ENCODE measurements at regions not wholly inside any gene's neighbourhood (a gene's known extent, or its start where the extent isn't known, plus 50 kb on each side); places are given as distances from the start of the nearest gene placed in this dataset.
"Not testable (repeated sequence)": the region's sequence is repeated elsewhere in the genome, so short reads cannot be mapped to it uniquely, and the experiment has no call there.

- not testable (repeated sequence) for TF ChIP-seq CTCF (IDR thresholded peaks at IDR 0.05; ENCODE audit: low read length); EZH2phosphoT487 (IDR thresholded peaks at IDR 0.05; ENCODE audit: low read length); EZH2 (optimal IDR thresholded peaks at IDR 0.05; ENCODE audit: low read depth, low read length)
Measured at GRCh38 chr2:87325911-87326294, 304.3 kb upstream of the PLGLB1 start.

Data from MM.1S (cell line).